ENCODE measurements at regions not wholly inside any gene's neighbourhood (a gene's known extent, or its start where the extent isn't known, plus 50 kb on each side); places are given as distances from the start of the nearest gene placed in this dataset.

GRCh38 chr10:52688899-52689298 is 83.7 kb downstream of the MBL2 start:
- TF ChIP-seq CTCF (IDR thresholded peaks at IDR 0.05; ENCODE audit: borderline replicate concordance, extremely low read depth, insufficient read depth) = no peak
- no peak overlapping the region for H3K9ac ChIP-seq (ENCODE audit: low read length in 3 of 3)
- no peaks in the 10 kb centered on the region for H3K27me3 ChIP-seq (ENCODE audit: control insufficient read depth, insufficient read depth, low read length)
- FAIRE-seq = no peak
- no peaks in the 10 kb centered on the region for H3K4me1 ChIP-seq (ENCODE audit: control insufficient read depth in 2 of 3, insufficient read depth in 2 of 3, low read depth in 1 of 3, low read length in 3 of 3)
- intact Hi-C loops (cut with DNase I) = no loop called here
- DNase-seq = no peak
- no peaks in the 10 kb centered on the region for H3K36me3 ChIP-seq (ENCODE audit: control insufficient read depth in 2 of 3, insufficient read depth in 3 of 3, low read length in 3 of 3)
- no peak overlapping the region for H3K4me3 ChIP-seq (ENCODE audit: low read length in 3 of 3)
- H3K9me3 ChIP-seq (ENCODE audit: control insufficient read depth in 2 of 3, insufficient read depth in 1 of 3, low read length in 3 of 3) = no peaks in the 10 kb centered on the region
- no peak overlapping the region for H3K27ac ChIP-seq (ENCODE audit: low read depth in 2 of 2, low read length in 2 of 2)

- TF ChIP-seq CTCF (IDR thresholded peaks at IDR 0.05; ENCODE audit: borderline replicate concordance, extremely low read depth, insufficient read depth) = no peak
- no peak overlapping the region for H3K9ac ChIP-seq (ENCODE audit: low read length in 3 of 3)
- intact Hi-C loops (cut with DNase I) = no loop called here
- H3K36me3 ChIP-seq (ENCODE audit: control insufficient read depth in 2 of 3, insufficient read depth in 3 of 3, low read length in 3 of 3) = no peaks in the 10 kb centered on the region
- no peak overlapping the region for H3K4me3 ChIP-seq (ENCODE audit: low read length in 3 of 3)
- no peaks in the 10 kb centered on the region for H3K9me3 ChIP-seq (ENCODE audit: control insufficient read depth in 2 of 3, insufficient read depth in 1 of 3, low read length in 3 of 3)
- FAIRE-seq = peak; percentile 53
- no peak for DNase-seq
- H3K27ac ChIP-seq (ENCODE audit: low read depth in 2 of 2, low read length in 2 of 2) = no peak overlapping the region
- no peaks in the 10 kb centered on the region for H3K27me3 ChIP-seq (ENCODE audit: control insufficient read depth, insufficient read depth, low read length)
- no peaks in the 10 kb centered on the region for H3K4me1 ChIP-seq (ENCODE audit: control insufficient read depth in 2 of 3, insufficient read depth in 2 of 3, low read depth in 1 of 3, low read length in 3 of 3)
Measured at GRCh38 chr10:52696232-52696631, 76.4 kb downstream of the MBL2 start.

- Histone ChIP-seq H3K9ac (ENCODE audit: low read length in 3 of 3) (no peak overlapping the region), H3K27ac (ENCODE audit: low read depth in 2 of 2, low read length in 2 of 2) (no peak overlapping the region), H3K4me3 (ENCODE audit: low read length in 3 of 3) (no peak overlapping the region), H3K9me3 (ENCODE audit: control insufficient read depth in 2 of 3, insufficient read depth in 1 of 3, low read length in 3 of 3) (no peaks in the 10 kb centered on the region), H3K27me3 (ENCODE audit: control insufficient read depth, insufficient read depth, low read length) (no peaks in the 10 kb centered on the region), H3K4me1 (ENCODE audit: control insufficient read depth in 2 of 3, insufficient read depth in 2 of 3, low read depth in 1 of 3, low read length in 3 of 3) (no peaks in the 10 kb centered on the region), H3K36me3 (ENCODE audit: control insufficient read depth in 2 of 3, insufficient read depth in 3 of 3, low read length in 3 of 3) (no peaks in the 10 kb centered on the region)
- DNase-seq (peak in 3 of 5 donors; percentile 14 to 31 (median 26)), FAIRE-seq (no peak)
- TF ChIP-seq CTCF (IDR thresholded peaks at IDR 0.05; ENCODE audit: borderline replicate concordance, extremely low read depth, insufficient read depth) = no peak
- intact Hi-C loops (cut with DNase I) = no loop called here
Measured at GRCh38 chr10:52701647-52702046, 70.9 kb downstream of the MBL2 start.

GRCh38 chr10:52703451-52703850 is 69.1 kb downstream of the MBL2 start:
- Histone ChIP-seq H3K9me3 (ENCODE audit: control insufficient read depth in 2 of 3, insufficient read depth in 1 of 3, low read length in 3 of 3) (no peaks in the 10 kb centered on the region), H3K4me3 (ENCODE audit: low read length in 3 of 3) (no peak overlapping the region), H3K4me1 (ENCODE audit: control insufficient read depth in 2 of 3, insufficient read depth in 2 of 3, low read depth in 1 of 3, low read length in 3 of 3) (no peaks in the 10 kb centered on the region), H3K36me3 (ENCODE audit: control insufficient read depth in 2 of 3, insufficient read depth in 3 of 3, low read length in 3 of 3) (no peaks in the 10 kb centered on the region), H3K9ac (ENCODE audit: low read length in 3 of 3) (no peak overlapping the region), H3K27ac (ENCODE audit: low read depth in 2 of 2, low read length in 2 of 2) (no peak overlapping the region), H3K27me3 (ENCODE audit: control insufficient read depth, insufficient read depth, low read length) (no peaks in the 10 kb centered on the region)
- intact Hi-C loops (cut with DNase I) = no loop called here
- DNase-seq = no peak
- no peak for FAIRE-seq
- no peak for TF ChIP-seq CTCF (IDR thresholded peaks at IDR 0.05; ENCODE audit: borderline replicate concordance, extremely low read depth, insufficient read depth)
